HL-60 (cell line): ENCODE measurements at regions not wholly inside any gene's neighbourhood (a gene's known extent, or its start where the extent isn't known, plus 50 kb on each side); places are given as distances from the start of the nearest gene placed in this dataset.

Source experiments
- POLR2AphosphoS5 ChIP-seq: IDR thresholded peaks from 2 replicates; pipeline ENCODE4 v1.6.1; 2012; ENCODE audit warnings: low read depth
- SPI1 ChIP-seq: IDR thresholded peaks from 2 replicates; pipeline ENCODE4 v1.6.1; 2012; ENCODE audit warnings: low read depth, mild to moderate bottlenecking, borderline replicate concordance
- TF ChIP-seq, protein P1 (sequence below): IDR thresholded peaks from one replicate; pipeline ENCODE4 v1.5.1; 2011; ENCODE audit warnings: low read length, control low read depth, inconsistent platforms; ENCODE audit not compliant: insufficient read depth

DNA sequence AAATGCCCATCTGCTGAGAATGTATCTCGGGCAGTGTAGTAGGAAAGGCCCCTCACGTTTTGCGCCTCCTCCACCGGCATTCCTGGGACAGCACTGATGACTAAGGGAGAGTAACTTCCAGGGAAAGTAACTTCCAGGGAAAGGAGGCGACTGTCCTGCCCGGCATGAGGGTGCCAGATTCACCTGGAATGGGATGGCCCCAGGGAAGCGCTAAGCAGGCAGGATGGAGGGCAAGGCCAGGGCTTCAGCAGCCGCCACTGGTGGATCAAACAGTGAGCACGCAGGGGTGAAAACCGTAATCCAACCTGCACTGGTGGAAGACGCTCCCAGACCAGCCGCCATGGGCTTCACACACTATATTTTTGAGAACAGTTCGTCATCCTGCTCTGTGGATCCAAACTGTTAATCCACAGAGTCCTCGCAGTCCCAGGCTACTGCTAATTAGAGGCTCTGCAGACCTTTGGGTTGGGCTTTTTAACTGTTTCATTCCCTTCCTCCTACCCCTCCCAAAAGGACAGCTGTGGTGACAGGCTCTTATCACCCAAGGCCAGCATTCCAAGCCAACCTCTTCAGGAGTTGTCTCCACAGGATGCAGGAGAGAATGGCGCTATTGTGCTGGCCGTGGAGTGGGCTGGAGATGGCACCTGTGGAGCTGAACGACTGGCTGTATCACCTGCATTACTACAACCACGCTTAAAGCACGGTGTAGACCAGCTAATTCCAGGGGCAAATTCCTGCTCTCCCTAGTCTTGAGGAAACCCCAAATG, 178.9 kb downstream of the DLL1 start:
- TF ChIP-seq, protein P1, sequence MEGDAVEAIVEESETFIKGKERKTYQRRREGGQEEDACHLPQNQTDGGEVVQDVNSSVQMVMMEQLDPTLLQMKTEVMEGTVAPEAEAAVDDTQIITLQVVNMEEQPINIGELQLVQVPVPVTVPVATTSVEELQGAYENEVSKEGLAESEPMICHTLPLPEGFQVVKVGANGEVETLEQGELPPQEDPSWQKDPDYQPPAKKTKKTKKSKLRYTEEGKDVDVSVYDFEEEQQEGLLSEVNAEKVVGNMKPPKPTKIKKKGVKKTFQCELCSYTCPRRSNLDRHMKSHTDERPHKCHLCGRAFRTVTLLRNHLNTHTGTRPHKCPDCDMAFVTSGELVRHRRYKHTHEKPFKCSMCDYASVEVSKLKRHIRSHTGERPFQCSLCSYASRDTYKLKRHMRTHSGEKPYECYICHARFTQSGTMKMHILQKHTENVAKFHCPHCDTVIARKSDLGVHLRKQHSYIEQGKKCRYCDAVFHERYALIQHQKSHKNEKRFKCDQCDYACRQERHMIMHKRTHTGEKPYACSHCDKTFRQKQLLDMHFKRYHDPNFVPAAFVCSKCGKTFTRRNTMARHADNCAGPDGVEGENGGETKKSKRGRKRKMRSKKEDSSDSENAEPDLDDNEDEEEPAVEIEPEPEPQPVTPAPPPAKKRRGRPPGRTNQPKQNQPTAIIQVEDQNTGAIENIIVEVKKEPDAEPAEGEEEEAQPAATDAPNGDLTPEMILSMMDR = no peak
- TF ChIP-seq POLR2AphosphoS5 (no peak), SPI1 (no peak)
